SIG-M5 treated with dmso at 0.1 percent for 504 hours (cell line): ENCODE measurements at regions not wholly inside any gene's neighbourhood (a gene's known extent, or its start where the extent isn't known, plus 50 kb on each side); places are given as distances from the start of the nearest gene placed in this dataset.
"Not testable (repeated sequence)": the region's sequence is repeated elsewhere in the genome, so short reads cannot be mapped to it uniquely, and the experiment has no call there.

Experiments
- DNase-seq: peaks from one replicate; lab custom pipeline; 2025; ENCODE audit not compliant: unreplicated experiment; lab: John Stamatoyannopoulos, UW

GRCh38 chr21:27371975-27372331, 405.1 kb upstream of the ADAMTS5 start:
- DNase-seq, result no peak

- no peak for DNase-seq
These were observed 404.5 kb upstream of the ADAMTS5 start for GRCh38 chr21:27371115-27371974.

GRCh38 chr21:27369978-27370571, 403.2 kb upstream of the ADAMTS5 start:
- DNase-seq, result no peak

GRCh38 chr21:27369234-27369633, 402.3 kb upstream of the ADAMTS5 start:
- DNase-seq, result no peak

GRCh38 chr21:27366646-27367235, 399.9 kb upstream of the ADAMTS5 start:
- DNase-seq, result no peak

GRCh38 chr21:27366036-27366435, 399.1 kb upstream of the ADAMTS5 start:
- DNase-seq, result no peak

- no peak for DNase-seq
These were observed 398.5 kb upstream of the ADAMTS5 start for GRCh38 chr21:27365394-27365793.

- no peak for DNase-seq
These were observed 397.0 kb upstream of the ADAMTS5 start for GRCh38 chr21:27363719-27364477.

- no peak for DNase-seq
These were observed 395.4 kb upstream of the ADAMTS5 start for GRCh38 chr21:27362249-27362648.

GRCh38 chr21:27359141-27359540, 392.3 kb upstream of the ADAMTS5 start:
- DNase-seq, result no peak

- no peak for DNase-seq
These were observed 386.0 kb upstream of the ADAMTS5 start for GRCh38 chr21:27352885-27353284.

- no peak for DNase-seq
These were observed 379.2 kb upstream of the ADAMTS5 start for GRCh38 chr21:27346041-27346448.

- no peak for DNase-seq
These were observed 373.0 kb upstream of the ADAMTS5 start for GRCh38 chr21:27339902-27340301.

- DNase-seq, result not testable (repeated sequence)
These were observed 371.1 kb upstream of the ADAMTS5 start for GRCh38 chr21:27338007-27338406.

- DNase-seq, result no peak
These were observed 366.2 kb upstream of the ADAMTS5 start for GRCh38 chr21:27333096-27333495.

GRCh38 chr21:27329255-27329851, 362.5 kb upstream of the ADAMTS5 start:
- DNase-seq, result no peak

- no peak for DNase-seq
These were observed 359.4 kb upstream of the ADAMTS5 start for GRCh38 chr21:27326301-27326700.

- DNase-seq, result no peak
These were observed 356.4 kb upstream of the ADAMTS5 start for GRCh38 chr21:27323331-27323730.

GRCh38 chr21:27321791-27322190, 354.9 kb upstream of the ADAMTS5 start:
- DNase-seq, result no peak

GRCh38 chr21:27320868-27321267, 354.0 kb upstream of the ADAMTS5 start:
- DNase-seq, result no peak

GRCh38 chr21:27317601-27318000, 350.7 kb upstream of the ADAMTS5 start:
- not testable (repeated sequence) for DNase-seq
